ENCODE measurements at regions not wholly inside any gene's neighbourhood (a gene's known extent, or its start where the extent isn't known, plus 50 kb on each side); places are given as distances from the start of the nearest gene placed in this dataset.

GRCh38 chr12:63308671-63309070 is 157.7 kb upstream of the AVPR1A start:
- H3K27me3 ChIP-seq (ENCODE audit: insufficient read depth, low read length), result no peaks in the 10 kb centered on the region
- H3K4me1 ChIP-seq (ENCODE audit: insufficient read depth, low read length, severe bottlenecking), result no peaks in the 10 kb centered on the region
- H3K9me3 ChIP-seq (ENCODE audit: low read length), result no peaks in the 10 kb centered on the region
- no peak overlapping the region for H2AFZ ChIP-seq (ENCODE audit: low read length)
- TF ChIP-seq CTCF (IDR thresholded peaks at IDR 0.05; ENCODE audit: low read length) (no peak), EZH2 (IDR thresholded peaks at IDR 0.05; ENCODE audit: borderline replicate concordance, low read length) (no peak)
- no peak overlapping the region for H3K27ac ChIP-seq (ENCODE audit: low read depth, low read length, poor library complexity, severe bottlenecking)
- no peaks in the 10 kb centered on the region for H4K20me1 ChIP-seq (ENCODE audit: insufficient read depth, low read length)
- no peaks in the 10 kb centered on the region for H3K79me2 ChIP-seq (ENCODE audit: insufficient read depth, low read length)
- no peak overlapping the region for H3K4me2 ChIP-seq (ENCODE audit: low read length)
- H3K4me3 ChIP-seq (ENCODE audit: low read depth, low read length, poor library complexity, severe bottlenecking), result no peak overlapping the region
- no peaks in the 10 kb centered on the region for H3K9me2 ChIP-seq (ENCODE audit: low read depth, low read length)
- H3K36me3 ChIP-seq (ENCODE audit: insufficient read depth, low read length), result no peaks in the 10 kb centered on the region
- no peaks in the 10 kb centered on the region for H3F3A ChIP-seq (ENCODE audit: insufficient read depth, low read length)
- no peak overlapping the region for H3K9ac ChIP-seq (ENCODE audit: low read length)

- Histone ChIP-seq H3K9me3 (ENCODE audit: low read length) (no peaks in the 10 kb centered on the region), H4K20me1 (ENCODE audit: insufficient read depth, low read length) (no peaks in the 10 kb centered on the region), H3K4me2 (ENCODE audit: low read length) (no peak overlapping the region), H2AFZ (ENCODE audit: low read length) (no peak overlapping the region), H3K4me1 (ENCODE audit: insufficient read depth, low read length, severe bottlenecking) (no peaks in the 10 kb centered on the region), H3K9me2 (ENCODE audit: low read depth, low read length) (no peaks in the 10 kb centered on the region), H3K4me3 (ENCODE audit: low read depth, low read length, poor library complexity, severe bottlenecking) (no peak overlapping the region), H3K27ac (ENCODE audit: low read depth, low read length, poor library complexity, severe bottlenecking) (no peak overlapping the region), H3K36me3 (ENCODE audit: insufficient read depth, low read length) (no peaks in the 10 kb centered on the region), H3F3A (ENCODE audit: insufficient read depth, low read length) (no peaks in the 10 kb centered on the region), H3K27me3 (ENCODE audit: insufficient read depth, low read length) (no peaks in the 10 kb centered on the region), H3K79me2 (ENCODE audit: insufficient read depth, low read length) (no peaks in the 10 kb centered on the region), H3K9ac (ENCODE audit: low read length) (no peak overlapping the region)
- TF ChIP-seq CTCF (IDR thresholded peaks at IDR 0.05; ENCODE audit: low read length) (no peak), EZH2 (IDR thresholded peaks at IDR 0.05; ENCODE audit: borderline replicate concordance, low read length) (no peak)
These were observed 156.8 kb upstream of the AVPR1A start for GRCh38 chr12:63307849-63308248.

GRCh38 chr12:63305901-63306875 is 155.2 kb upstream of the AVPR1A start:
- Histone ChIP-seq H2AFZ (ENCODE audit: low read length) (no peak overlapping the region), H3K4me2 (ENCODE audit: low read length) (no peak overlapping the region), H3K27me3 (ENCODE audit: insufficient read depth, low read length) (no peaks in the 10 kb centered on the region), H4K20me1 (ENCODE audit: insufficient read depth, low read length) (no peaks in the 10 kb centered on the region), H3K27ac (ENCODE audit: low read depth, low read length, poor library complexity, severe bottlenecking) (no peak overlapping the region), H3K9ac (ENCODE audit: low read length) (no peak overlapping the region), H3K4me3 (ENCODE audit: low read depth, low read length, poor library complexity, severe bottlenecking) (no peak overlapping the region), H3K9me3 (ENCODE audit: low read length) (no peaks in the 10 kb centered on the region), H3K79me2 (ENCODE audit: insufficient read depth, low read length) (no peaks in the 10 kb centered on the region), H3K4me1 (ENCODE audit: insufficient read depth, low read length, severe bottlenecking) (no peaks in the 10 kb centered on the region), H3K9me2 (ENCODE audit: low read depth, low read length) (no peaks in the 10 kb centered on the region), H3F3A (ENCODE audit: insufficient read depth, low read length) (no peaks in the 10 kb centered on the region), H3K36me3 (ENCODE audit: insufficient read depth, low read length) (no peaks in the 10 kb centered on the region)
- no peak for TF ChIP-seq CTCF (IDR thresholded peaks at IDR 0.05; ENCODE audit: low read length)
- no peak for TF ChIP-seq EZH2 (IDR thresholded peaks at IDR 0.05; ENCODE audit: borderline replicate concordance, low read length)
